NCI-H82 (cell line): ENCODE measurements at regions not wholly inside any gene's neighbourhood (a gene's known extent, or its start where the extent isn't known, plus 50 kb on each side); places are given as distances from the start of the nearest gene placed in this dataset.
A peak's percentile ranks its signal among the peaks of the same experiment; 100 is the strongest.

ENCODE experiments used
- DNase-seq: peaks from one replicate; lab custom pipeline; 2025; lab: John Stamatoyannopoulos, UW

DNA sequence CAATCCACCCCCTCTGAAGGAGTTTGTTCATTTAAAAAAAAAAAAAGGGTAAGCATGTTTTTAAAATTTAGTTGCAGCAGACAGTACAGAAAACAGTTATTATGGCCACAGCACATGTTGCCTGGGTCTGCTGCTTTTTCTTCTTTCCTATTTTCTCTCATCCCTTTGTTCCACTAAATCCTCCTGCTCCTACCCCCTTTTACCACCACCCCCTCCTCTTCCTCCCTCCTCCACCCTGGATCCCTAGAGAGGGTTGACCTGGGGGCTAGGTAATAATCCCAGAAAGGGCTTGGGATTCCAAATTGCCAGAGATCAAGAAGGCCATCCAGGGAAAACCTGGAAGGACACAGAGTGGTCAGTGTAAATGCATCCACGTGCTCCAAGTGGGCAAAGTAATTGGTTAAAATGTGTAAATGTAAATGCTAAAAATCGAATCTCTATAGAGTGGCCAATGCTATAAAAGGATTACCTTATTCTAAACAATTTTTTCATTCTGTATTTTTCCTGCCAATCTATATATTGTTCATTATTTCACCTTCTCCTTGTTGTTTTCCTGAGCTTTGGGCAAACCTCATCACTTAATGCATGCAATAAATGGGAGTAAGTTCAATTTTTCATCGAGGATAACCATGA is 89.0 kb upstream of the PIK3CG start:
- no peak for DNase-seq

GRCh38 chr7:106776618-106777347 is 88.3 kb upstream of the PIK3CG start:
- no peak for DNase-seq

DNA sequence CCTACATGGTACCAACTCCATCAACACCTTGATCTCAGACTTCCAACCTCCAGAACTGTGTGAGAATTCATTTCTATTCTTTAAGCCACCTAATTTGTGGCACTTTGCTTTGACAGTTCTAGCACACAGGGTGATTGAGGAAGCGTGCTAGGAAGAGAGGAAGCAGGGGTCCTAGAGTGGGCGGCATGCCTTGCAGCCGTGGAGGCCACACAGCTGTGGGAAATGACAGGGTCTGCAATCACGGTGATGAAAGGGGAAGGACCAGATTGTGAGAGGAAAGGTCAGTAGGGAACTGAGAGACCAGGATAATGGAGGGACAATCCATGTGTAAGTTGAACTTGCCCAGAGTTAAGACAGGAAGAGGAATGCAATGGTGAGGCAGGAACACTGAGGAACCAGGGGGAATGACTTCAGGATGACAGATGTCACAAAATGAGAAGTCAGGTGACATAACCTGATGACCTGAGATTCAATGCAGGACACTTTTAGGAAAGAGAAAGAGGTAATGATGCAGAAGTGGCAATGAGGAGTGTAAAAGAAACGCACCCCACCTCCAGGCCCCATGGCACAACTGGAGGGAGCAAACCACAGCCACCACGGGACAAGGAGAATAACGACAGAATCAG is 87.3 kb upstream of the PIK3CG start:
- no peak for DNase-seq

GRCh38 chr7:106778656-106779250 is 86.3 kb upstream of the PIK3CG start:
- no peak for DNase-seq

DNA sequence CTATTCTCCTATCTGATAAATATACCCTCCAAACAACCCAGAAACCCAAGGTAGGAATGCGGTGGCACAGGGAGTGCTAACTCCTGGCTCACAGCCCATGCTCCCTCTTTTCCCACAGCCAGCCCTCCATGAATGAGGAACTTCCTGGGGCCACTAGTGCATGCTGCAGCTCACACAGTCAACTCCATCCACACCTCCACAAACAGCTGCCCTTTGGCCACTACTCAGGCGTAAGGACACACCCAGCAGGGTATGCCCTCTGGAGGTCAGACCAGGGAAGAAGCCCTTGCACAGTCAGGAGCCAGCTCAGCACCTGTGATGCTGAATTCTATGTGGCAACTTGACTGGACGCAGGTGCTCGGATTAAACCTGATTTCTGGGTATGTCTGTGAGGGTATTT is 85.2 kb upstream of the PIK3CG start:
- DNase-seq, result no peak

DNA sequence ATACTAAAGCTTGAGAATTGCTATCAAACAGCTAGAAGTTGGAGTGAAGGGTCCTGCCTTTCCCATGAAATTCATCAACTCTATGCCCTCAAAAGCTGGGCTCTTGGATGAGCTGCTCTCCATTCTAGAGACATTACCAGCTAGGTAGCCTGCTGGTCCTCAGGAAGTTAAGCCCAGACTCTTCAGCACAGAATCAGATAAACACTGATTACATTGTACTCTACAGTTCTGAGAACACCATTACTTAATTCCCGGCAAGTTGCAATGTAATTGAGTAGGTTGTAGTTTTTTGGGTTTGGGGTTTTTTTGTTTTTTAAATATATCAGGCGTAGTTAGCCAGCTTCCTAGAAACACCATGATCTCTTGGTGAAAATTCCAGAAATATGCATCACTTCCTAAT is 84.1 kb upstream of the PIK3CG start:
- no peak for DNase-seq

DNA sequence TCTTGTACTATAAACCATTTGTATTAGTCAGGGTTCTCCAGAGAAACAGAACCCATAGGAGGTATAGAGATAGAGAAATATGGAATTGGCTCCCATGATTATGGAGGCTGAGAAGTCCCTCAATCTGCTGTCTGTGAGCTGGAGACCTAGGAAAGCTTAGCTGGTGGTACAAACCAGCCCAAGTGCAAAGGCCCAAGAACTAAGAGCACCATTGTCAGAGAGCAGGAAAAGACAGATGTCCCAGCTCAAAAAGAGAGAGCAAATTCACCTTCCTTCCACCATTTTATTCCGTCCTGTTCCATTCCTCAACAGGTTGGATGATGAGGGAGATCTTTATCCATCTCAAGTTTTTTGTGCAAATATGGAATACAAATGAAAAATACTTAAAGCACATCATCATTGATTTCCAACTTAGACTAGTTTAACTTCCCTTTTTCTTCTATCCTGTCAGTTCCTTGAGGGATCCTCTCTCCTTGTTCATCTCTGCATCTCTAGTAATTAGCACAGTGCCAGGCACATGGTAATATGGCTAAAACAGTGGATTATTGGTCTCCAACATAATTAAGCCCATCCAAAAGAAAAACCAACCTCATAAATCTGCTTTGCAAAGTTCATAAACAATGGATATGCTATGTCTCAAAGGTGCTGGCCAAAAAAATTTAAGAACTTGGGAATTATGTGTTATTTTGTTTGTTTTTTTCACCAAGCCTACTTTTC is 83.1 kb upstream of the PIK3CG start:
- no peak for DNase-seq

DNA sequence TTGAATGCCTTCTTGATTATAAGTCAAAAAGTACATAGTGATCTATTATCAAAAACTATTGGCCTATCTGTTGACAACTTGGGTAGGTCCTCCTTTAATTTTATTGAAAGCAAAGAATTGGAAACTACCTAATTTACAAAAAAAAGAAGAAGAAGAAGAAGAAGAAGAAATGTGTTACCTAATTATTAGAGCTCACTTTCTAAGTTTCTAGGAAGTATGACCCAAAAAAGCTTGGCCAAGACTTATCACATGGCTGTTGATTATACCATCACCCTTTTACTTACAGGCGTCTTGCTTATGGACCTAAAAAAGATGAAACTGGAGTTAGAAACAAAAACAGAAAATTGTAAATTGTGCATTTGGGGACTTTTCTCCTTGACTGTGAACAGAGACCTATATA is 81.8 kb upstream of the PIK3CG start:
- DNase-seq, result no peak

DNA sequence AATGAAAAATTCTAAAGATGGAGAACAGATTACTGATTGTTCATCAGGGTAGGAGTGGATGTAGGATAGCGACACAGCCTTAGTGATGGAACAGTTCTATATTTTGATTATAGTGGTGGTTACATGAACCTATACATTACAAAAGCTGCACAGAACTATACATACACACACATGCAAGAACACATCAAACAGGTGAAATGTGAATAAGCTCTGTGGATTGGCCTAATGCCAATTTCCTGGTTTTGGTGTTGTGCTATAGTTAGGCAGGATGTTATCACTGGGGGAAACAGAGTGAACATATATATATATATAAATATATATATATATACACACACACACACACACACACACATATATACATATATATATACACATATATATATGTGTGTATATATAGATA is 76.4 kb upstream of the PIK3CG start:
- no peak for DNase-seq

GRCh38 chr7:106791526-106791925 is 73.6 kb upstream of the PIK3CG start:
- no peak for DNase-seq

GRCh38 chr7:106792233-106792926 is 72.7 kb upstream of the PIK3CG start:
- no peak for DNase-seq

GRCh38 chr7:106793015-106793975 is 71.8 kb upstream of the PIK3CG start:
- DNase-seq, result peak; percentile 29

- no peak for DNase-seq
These were observed 70.6 kb upstream of the PIK3CG start for GRCh38 chr7:106794276-106795083.

- no peak for DNase-seq
These were observed 69.8 kb upstream of the PIK3CG start for GRCh38 chr7:106795084-106795876.

- no peak for DNase-seq
These were observed 69.2 kb upstream of the PIK3CG start for GRCh38 chr7:106795877-106796231.

DNA sequence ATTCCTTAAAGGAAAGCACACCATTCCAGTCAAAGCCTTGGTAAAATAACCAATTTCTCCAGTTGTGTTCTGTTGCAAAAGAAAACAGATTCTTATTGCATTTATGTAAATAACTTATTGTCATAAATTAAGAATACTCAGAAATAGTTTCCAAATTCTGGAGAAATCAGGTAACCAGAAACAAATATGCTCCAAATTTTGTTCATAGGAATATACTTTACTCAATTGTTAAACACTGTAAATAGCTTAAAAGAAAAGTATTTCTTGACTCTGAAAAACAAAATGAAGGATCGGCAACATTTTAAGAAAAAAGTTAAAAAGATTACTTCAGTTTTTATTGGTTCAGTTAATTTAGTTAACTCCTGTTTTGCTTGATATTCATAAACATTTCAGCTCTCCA is 67.1 kb upstream of the PIK3CG start:
- DNase-seq, result no peak

DNA sequence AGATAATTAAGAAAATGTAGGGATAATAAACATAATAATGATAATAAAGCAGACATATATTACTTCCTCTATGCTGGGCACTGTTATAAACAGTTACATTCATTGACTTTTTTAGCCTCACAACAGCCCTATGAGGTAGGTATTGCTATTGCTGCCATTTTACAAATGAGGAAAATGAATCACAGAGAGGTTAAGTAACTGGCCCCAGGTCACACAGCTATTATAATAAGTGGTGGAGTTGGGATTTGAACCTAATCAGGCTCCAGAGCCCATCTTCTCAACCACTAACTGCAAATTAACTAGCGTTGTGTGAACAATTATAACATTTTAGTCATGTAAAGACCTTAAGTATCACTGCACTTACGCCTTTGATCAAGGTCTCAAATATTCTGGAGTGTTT is 62.5 kb upstream of the PIK3CG start:
- DNase-seq, result no peak

- DNase-seq, result no peak
These were observed 58.5 kb upstream of the PIK3CG start for GRCh38 chr7:106806556-106806955.

- no peak for DNase-seq
These were observed 57.6 kb upstream of the PIK3CG start for GRCh38 chr7:106807474-106807873.
